Endothelial cell of umbilical vein (primary cell): ENCODE measurements at regions not wholly inside any gene's neighbourhood (a gene's known extent, or its start where the extent isn't known, plus 50 kb on each side); places are given as distances from the start of the nearest gene placed in this dataset.

ENCODE experiments used
- EZH2 ChIP-seq: IDR thresholded peaks from 2 replicates; pipeline ENCODE4 v1.6.1; 2012; ENCODE audit warnings: borderline replicate concordance, low read depth, mild to moderate bottlenecking, moderate library complexity, low read length, inconsistent platforms; ENCODE audit not compliant: severe bottlenecking
- FOS ChIP-seq: IDR thresholded peaks from 2 replicates; pipeline ENCODE4 v1.6.1; 2011; ENCODE audit warnings: mild to moderate bottlenecking, low read length, moderate library complexity, borderline replicate concordance; ENCODE audit not compliant: insufficient read depth
- JUN ChIP-seq: IDR thresholded peaks from 2 replicates; pipeline ENCODE4 v1.6.1; 2011; ENCODE audit warnings: borderline replicate concordance, low read depth; ENCODE audit not compliant: insufficient read length, insufficient read depth
- MYC ChIP-seq: IDR thresholded peaks from one replicate; pipeline ENCODE4 v1.6.1; 2011; ENCODE audit warnings: mild to moderate bottlenecking, low read depth, low read length
- POLR2A ChIP-seq: IDR thresholded peaks from 2 replicates; pipeline ENCODE4 v1.6.1; 2012; ENCODE audit warnings: low read depth, mild to moderate bottlenecking, control low read depth, low read length
- POLR2AphosphoS5 ChIP-seq: IDR thresholded peaks from 2 replicates; pipeline ENCODE4 v1.6.1; 2012; ENCODE audit warnings: low read depth, mild to moderate bottlenecking, control low read depth, low read length, moderate library complexity; ENCODE audit not compliant: insufficient read depth
- TF ChIP-seq, protein P1 (sequence below), 2 donors: IDR thresholded peaks; 1 replicate in 1 of 2; 2 replicates in 1 of 2; pipeline ENCODE4 v1.5.1; 2011; ENCODE audit warnings: low read length in 2 of 2, mild to moderate bottlenecking in 2 of 2, moderate library complexity in 2 of 2, control low read depth in 1 of 2, inconsistent platforms in 1 of 2, low read depth in 1 of 2; ENCODE audit not compliant: insufficient read depth in 1 of 2; ENCODE audit errors: extremely low read depth in 1 of 2

DNA sequence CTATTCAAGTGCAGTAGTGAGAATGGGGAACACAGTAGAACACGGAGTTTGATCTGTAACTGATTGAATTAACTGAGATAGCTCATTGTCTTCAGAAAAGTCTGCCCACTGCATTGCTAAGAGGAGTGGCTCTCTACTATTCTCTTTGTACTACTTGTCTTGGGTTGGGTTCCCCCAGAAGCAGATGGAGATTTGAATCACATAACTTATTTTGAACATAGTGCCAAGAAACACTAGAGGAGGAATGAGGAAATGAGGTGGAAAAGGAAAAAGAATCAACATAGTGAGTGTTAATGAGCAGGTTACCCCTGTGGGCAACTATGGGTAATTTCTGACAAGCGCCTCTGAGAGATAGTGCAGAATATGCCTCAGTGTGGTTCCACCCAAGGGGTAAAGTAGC lies 362.7 kb downstream of the STIM2 start:
- TF ChIP-seq FOS (no peak), POLR2A (no peak), EZH2 (no peak), POLR2AphosphoS5 (no peak), MYC (no peak), JUN (no peak)
- TF ChIP-seq, protein P1, sequence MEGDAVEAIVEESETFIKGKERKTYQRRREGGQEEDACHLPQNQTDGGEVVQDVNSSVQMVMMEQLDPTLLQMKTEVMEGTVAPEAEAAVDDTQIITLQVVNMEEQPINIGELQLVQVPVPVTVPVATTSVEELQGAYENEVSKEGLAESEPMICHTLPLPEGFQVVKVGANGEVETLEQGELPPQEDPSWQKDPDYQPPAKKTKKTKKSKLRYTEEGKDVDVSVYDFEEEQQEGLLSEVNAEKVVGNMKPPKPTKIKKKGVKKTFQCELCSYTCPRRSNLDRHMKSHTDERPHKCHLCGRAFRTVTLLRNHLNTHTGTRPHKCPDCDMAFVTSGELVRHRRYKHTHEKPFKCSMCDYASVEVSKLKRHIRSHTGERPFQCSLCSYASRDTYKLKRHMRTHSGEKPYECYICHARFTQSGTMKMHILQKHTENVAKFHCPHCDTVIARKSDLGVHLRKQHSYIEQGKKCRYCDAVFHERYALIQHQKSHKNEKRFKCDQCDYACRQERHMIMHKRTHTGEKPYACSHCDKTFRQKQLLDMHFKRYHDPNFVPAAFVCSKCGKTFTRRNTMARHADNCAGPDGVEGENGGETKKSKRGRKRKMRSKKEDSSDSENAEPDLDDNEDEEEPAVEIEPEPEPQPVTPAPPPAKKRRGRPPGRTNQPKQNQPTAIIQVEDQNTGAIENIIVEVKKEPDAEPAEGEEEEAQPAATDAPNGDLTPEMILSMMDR (IDR thresholded peaks at IDR 0.05; ENCODE audit: extremely low read depth in 1 of 2, insufficient read depth in 1 of 2, low read depth in 1 of 2, low read length in 2 of 2): no peak
